ENCODE measurements at regions not wholly inside any gene's neighbourhood (a gene's known extent, or its start where the extent isn't known, plus 50 kb on each side); places are given as distances from the start of the nearest gene placed in this dataset.

GRCh38 chr5:31130676-31131075, 62.8 kb upstream of the CDH6 start:
- H3K9me3 Mint-ChIP-seq = peaks cover 0 to 8% of the 10 kb centered on the region in 2 experiments; a peak in 4 of 5 replicates
- Histone ChIP-seq H3T11ph (ENCODE audit: low read length) (no peak overlapping the region), H3K4me1 (ENCODE audit: insufficient read depth, low read length) (no peaks in the 10 kb centered on the region), H3K4me2 (ENCODE audit: insufficient read depth, insufficient read length, low read length) (no peak overlapping the region), H3K4ac (ENCODE audit: low read depth, low read length) (no peak overlapping the region), H3K79me1 (ENCODE audit: insufficient read depth, low read depth, low read length, poor library complexity, severe bottlenecking) (no peaks in the 10 kb centered on the region), H4K8ac (replicated peaks; ENCODE audit: insufficient read length, low read depth, low read length) (no peak overlapping the region), H4K91ac (ENCODE audit: insufficient read length, low read depth, low read length) (no peak overlapping the region), H2AFZ (ENCODE audit: low read length) (no peak overlapping the region), H3K18ac (ENCODE audit: insufficient read length, low read depth, low read length) (no peak overlapping the region), H2BK12ac (ENCODE audit: insufficient read length, low read depth, low read length) (no peak overlapping the region), H2BK5ac (ENCODE audit: insufficient read length, low read length) (no peak overlapping the region), H4K5ac (ENCODE audit: insufficient read length, low read depth, low read length) (no peak overlapping the region), H3K9me3 (ENCODE audit: control insufficient read depth, low read depth, low read length) (no peaks in the 10 kb centered on the region), H3K27me3 (ENCODE audit: insufficient read depth, low read length) (no peaks in the 10 kb centered on the region), H3K23me2 (ENCODE audit: insufficient read length, low read depth, low read length, poor library complexity, severe bottlenecking) (no peaks in the 10 kb centered on the region), H2BK20ac (ENCODE audit: low read depth, low read length, poor library complexity, severe bottlenecking) (no peak overlapping the region), H4K20me1 (ENCODE audit: control insufficient read depth, insufficient read depth, insufficient read length) (no peaks in the 10 kb centered on the region), H3K9ac (ENCODE audit: extremely low read depth, insufficient read length, low read length) (no peak overlapping the region), H3K79me2 (ENCODE audit: insufficient read depth, low read length) (no peaks in the 10 kb centered on the region), H3K23ac (ENCODE audit: insufficient read length, low read depth, low read length) (no peak overlapping the region), H2BK120ac (ENCODE audit: low read depth, low read length, poor library complexity, severe bottlenecking) (no peak overlapping the region), H3K56ac (ENCODE audit: insufficient read length, low read depth, low read length) (no peak overlapping the region), H3K14ac (ENCODE audit: insufficient read depth, low read length) (no peak overlapping the region), H3K27ac (ENCODE audit: insufficient read length, low read depth, low read length) (no peak overlapping the region), H2BK15ac (ENCODE audit: low read depth, low read length) (no peak overlapping the region), H2AK5ac (ENCODE audit: insufficient read length, low read length) (no peak overlapping the region)
- peaks cover 0 to 11% (median 6%) of the 10 kb centered on the region in 3 experiments; a peak in 5 of 7 replicates for H3K36me3 Mint-ChIP-seq (ENCODE audit: insufficient read depth in 1 of 3, low read depth in 3 of 3)
- no CpG with 5 or more reads among the region's 2 CpGs for WGBS (ENCODE audit: extremely low coverage, insufficient read length, low lambda C conversion rate)
- H3K27ac Mint-ChIP-seq = no peak overlapping the region
- no peaks in the 10 kb centered on the region for H3K27me3 Mint-ChIP-seq (ENCODE audit: low read depth)
- peaks cover 0 to 4% of the 10 kb centered on the region in 2 experiments; a peak in 2 of 4 replicates for H3K4me1 Mint-ChIP-seq
- TF ChIP-seq CTCF (conservative IDR thresholded peaks at IDR 0.05) = no peak
- DNase-seq = no peak
- H3K4me3 Mint-ChIP-seq = no peak overlapping the region

Data from H9 (cell line).